Suprapubic skin (tissue), 4 donors: ENCODE measurements at regions not wholly inside any gene's neighbourhood (a gene's known extent, or its start where the extent isn't known, plus 50 kb on each side); places are given as distances from the start of the nearest gene placed in this dataset.

Experiments
- DNase-seq, 2 donors: peaks; one replicate each; pipeline ENCODE4 v3.0.0-alpha.2; 2019; ENCODE audit warnings: low spot score in 2 of 2
- H3K27ac ChIP-seq: fragments of 200-600 bp; sonication (generic); one replicate; pipeline ENCODE4 v1.5.1; 2019
- H3K27me3 ChIP-seq: fragments of 200-600 bp; sonication (generic); one replicate; pipeline ENCODE4 v1.5.1; 2019
- H3K36me3 ChIP-seq: fragments of 200-600 bp; sonication (generic); one replicate; pipeline ENCODE4 v1.5.1; 2019
- H3K4me1 ChIP-seq: fragments of 200-600 bp; sonication (generic); one replicate; pipeline ENCODE4 v1.5.1; 2019
- H3K4me3 ChIP-seq: fragments of 200-600 bp; sonication (generic); one replicate; pipeline ENCODE4 v1.5.1; 2019; ENCODE audit warnings: mild to moderate bottlenecking
- H3K9me3 ChIP-seq: fragments of 200-600 bp; sonication (generic); one replicate; pipeline ENCODE4 v1.5.1; 2019
- CTCF ChIP-seq, 2 donors: fragments of 200-600 bp in 1 of 2; fragments of 450-650 bp in 1 of 2; sonication (generic) in 1 of 2; IDR thresholded peaks; one replicate each; pipeline ENCODE4 v1.5.1; 2016 to 2019; ENCODE audit warnings: antibody characterized with exemption in 2 of 2, mild to moderate bottlenecking in 1 of 2, moderate library complexity in 1 of 2
- EP300 ChIP-seq: sonication (generic); formaldehyde crosslinking; IDR thresholded peaks from one replicate; pipeline ENCODE4 v1.6.1; 2017; ENCODE audit warnings: antibody characterized with exemption
- POLR2A ChIP-seq, 2 donors: fragments of 450-650 bp; IDR thresholded peaks; one replicate each; pipeline ENCODE4 v1.6.1; 2017; ENCODE audit warnings: antibody characterized with exemption in 2 of 2, mild to moderate bottlenecking in 2 of 2, moderate library complexity in 2 of 2
- POLR2AphosphoS5 ChIP-seq, 3 donors: sonication (generic); formaldehyde crosslinking; IDR thresholded peaks; one replicate each; pipeline ENCODE4 v1.6.1; 2017; ENCODE audit warnings: antibody characterized with exemption in 3 of 3
- WGBS: methylation state at CpG from one replicate; pipeline ENCODE4 v1.1.5; 2018; 5-methylcytosine and 5-hydroxymethylcytosine counted together

GRCh38 chr5:68778484-68778883 lies 315.3 kb upstream of the SLC30A5 start:
- Histone ChIP-seq H3K9me3 (no peaks in the 10 kb centered on the region), H3K27me3 (no peaks in the 10 kb centered on the region), H3K36me3 (no peaks in the 10 kb centered on the region), H3K4me1 (no peaks in the 10 kb centered on the region), H3K4me3 (no peak overlapping the region), H3K27ac (no peak overlapping the region)
- no peak for DNase-seq
- TF ChIP-seq EP300 (no peak), POLR2AphosphoS5 (IDR thresholded peaks at IDR 0.05) (no peak), CTCF (IDR thresholded peaks at IDR 0.05) (no peak), POLR2A (IDR thresholded peaks at IDR 0.05) (no peak)

- Histone ChIP-seq H3K27ac (no peak overlapping the region), H3K9me3 (no peaks in the 10 kb centered on the region), H3K4me3 (no peak overlapping the region), H3K4me1 (no peaks in the 10 kb centered on the region), H3K36me3 (no peaks in the 10 kb centered on the region), H3K27me3 (no peaks in the 10 kb centered on the region)
- TF ChIP-seq EP300 = no peak
- TF ChIP-seq POLR2AphosphoS5 (IDR thresholded peaks at IDR 0.05) = no peak
- no peak for DNase-seq
- WGBS = 85% methylated on average over 1 of the region's 1 CpG
These were observed 313.4 kb upstream of the SLC30A5 start for GRCh38 chr5:68780299-68780955.

GRCh38 chr5:68793074-68793473 lies 300.7 kb upstream of the SLC30A5 start:
- no peaks in the 10 kb centered on the region for H3K9me3 ChIP-seq
- WGBS = 94% methylated on average over 1 of the region's 1 CpG
- H3K27me3 ChIP-seq = no peaks in the 10 kb centered on the region
- no peaks in the 10 kb centered on the region for H3K36me3 ChIP-seq
- H3K27ac ChIP-seq = no peak overlapping the region
- no peak for DNase-seq
- no peak for TF ChIP-seq EP300
- no peak for TF ChIP-seq POLR2A (IDR thresholded peaks at IDR 0.05)
- no peak for TF ChIP-seq POLR2AphosphoS5 (IDR thresholded peaks at IDR 0.05)
- H3K4me3 ChIP-seq = no peak overlapping the region
- H3K4me1 ChIP-seq = no peaks in the 10 kb centered on the region

- H3K9me3 ChIP-seq = no peaks in the 10 kb centered on the region
- DNase-seq = no peak
- TF ChIP-seq EP300 = no peak
- TF ChIP-seq POLR2A (IDR thresholded peaks at IDR 0.05) = no peak
- no peak for TF ChIP-seq POLR2AphosphoS5 (IDR thresholded peaks at IDR 0.05)
- no peak for TF ChIP-seq CTCF (IDR thresholded peaks at IDR 0.05)
- no peak overlapping the region for H3K27ac ChIP-seq
- WGBS = 67% methylated on average over 4 of the region's 4 CpGs
- H3K27me3 ChIP-seq = no peaks in the 10 kb centered on the region
- no peak overlapping the region for H3K4me3 ChIP-seq
- no peaks in the 10 kb centered on the region for H3K36me3 ChIP-seq
- H3K4me1 ChIP-seq = no peaks in the 10 kb centered on the region
These were observed 299.8 kb upstream of the SLC30A5 start for GRCh38 chr5:68793993-68794392.

- Histone ChIP-seq H3K4me3 (no peak overlapping the region), H3K9me3 (no peaks in the 10 kb centered on the region), H3K27me3 (no peaks in the 10 kb centered on the region), H3K36me3 (no peaks in the 10 kb centered on the region), H3K4me1 (no peaks in the 10 kb centered on the region), H3K27ac (no peak overlapping the region)
- TF ChIP-seq CTCF (IDR thresholded peaks at IDR 0.05) (no peak), POLR2AphosphoS5 (IDR thresholded peaks at IDR 0.05) (no peak), EP300 (no peak), POLR2A (IDR thresholded peaks at IDR 0.05) (no peak)
- DNase-seq = no peak
- 91% methylated on average over 6 of the region's 6 CpGs for WGBS
These were observed 298.6 kb upstream of the SLC30A5 start for GRCh38 chr5:68795190-68795589.

GRCh38 chr5:68798877-68799843 lies 294.7 kb upstream of the SLC30A5 start:
- Histone ChIP-seq H3K36me3 (no peaks in the 10 kb centered on the region), H3K9me3 (no peaks in the 10 kb centered on the region), H3K27me3 (no peaks in the 10 kb centered on the region), H3K4me1 (no peaks in the 10 kb centered on the region), H3K4me3 (no peak overlapping the region), H3K27ac (no peak overlapping the region)
- WGBS = 66% methylated on average over 2 of the region's 2 CpGs
- no peak for DNase-seq
- TF ChIP-seq CTCF (IDR thresholded peaks at IDR 0.05) (no peak), POLR2A (IDR thresholded peaks at IDR 0.05) (no peak), EP300 (no peak), POLR2AphosphoS5 (IDR thresholded peaks at IDR 0.05) (no peak)
